K562 (cell line): ENCODE measurements at regions not wholly inside any gene's neighbourhood (a gene's known extent, or its start where the extent isn't known, plus 50 kb on each side); places are given as distances from the start of the nearest gene placed in this dataset.

Experiments used
- ATF2 ChIP-seq: sonication (generic); formaldehyde crosslinking; IDR thresholded peaks from 2 replicates; pipeline ENCODE4 v1.8.1; 2022; ENCODE audit warnings: missing genetic modification reagents
- CEBPB ChIP-seq: fragments of 450-650 bp; IDR thresholded peaks from 2 replicates; pipeline ENCODE4 v1.6.1; 2016; ENCODE audit warnings: missing genetic modification characterization, missing compliant biosample characterization
- CTCF ChIP-seq, 3 experiments: IDR thresholded peaks in 2 of 3; conservative IDR thresholded peaks in 1 of 3; 2 replicates each; pipeline ENCODE4 v1.5.1; 2011 to 2012; ENCODE audit warnings: low read length in 3 of 3, mild to moderate bottlenecking in 3 of 3, control low read depth in 2 of 3, improper control_type of control experiment in 1 of 3, inconsistent platforms in 1 of 3, low read depth in 1 of 3, mixed read lengths in 1 of 3, moderate library complexity in 1 of 3; ENCODE audit not compliant: insufficient read depth in 2 of 3
- ESRRA ChIP-seq: fragments of 450-650 bp; IDR thresholded peaks from 2 replicates; pipeline ENCODE4 v1.6.1; 2014; ENCODE audit warnings: low read depth, mild to moderate bottlenecking, moderate library complexity, borderline replicate concordance
- LEF1 ChIP-seq: fragments of 450-650 bp; IDR thresholded peaks from 2 replicates; pipeline ENCODE4 v1.6.1; 2016; ENCODE audit warnings: mild to moderate bottlenecking
- POLR2AphosphoS5 ChIP-seq: IDR thresholded peaks from 2 replicates; pipeline ENCODE4 v1.6.1; 2011; ENCODE audit warnings: mild to moderate bottlenecking, low read depth, low read length, moderate library complexity; ENCODE audit not compliant: control insufficient read depth, insufficient read depth

- TF ChIP-seq CEBPB (tag) (no peak), CTCF (IDR thresholded peaks at IDR 0.05 in 2 of 3, conservative IDR thresholded peaks at IDR 0.05 in 1 of 3; ENCODE audit: insufficient read depth in 2 of 3, low read depth in 1 of 3, low read length in 3 of 3) (no peak), POLR2AphosphoS5 (no peak), LEF1 (no peak), ATF2 (CRISPR knock-in tag) (no peak), ESRRA (no peak)
These were observed 1918.0 kb upstream of the FLRT2 start for GRCh38 chr14:83611906-83612390.
